ENCODE measurements at regions not wholly inside any gene's neighbourhood (a gene's known extent, or its start where the extent isn't known, plus 50 kb on each side); places are given as distances from the start of the nearest gene placed in this dataset.

GRCh38 chr7:28355635-28356319 lies 56.5 kb upstream of the CREB5 start:
- no peak for TF ChIP-seq CTCF (IDR thresholded peaks at IDR 0.05)
- TF ChIP-seq EZH2 (IDR thresholded peaks at IDR 0.05): no peak
- no peak for TF ChIP-seq EZH2phosphoT487 (IDR thresholded peaks at IDR 0.05)

Data from neural progenitor cell (in vitro differentiated cells).